Ramos (cell line): ENCODE measurements at regions not wholly inside any gene's neighbourhood (a gene's known extent, or its start where the extent isn't known, plus 50 kb on each side); places are given as distances from the start of the nearest gene placed in this dataset.
"Not testable (repeated sequence)": the region's sequence is repeated elsewhere in the genome, so short reads cannot be mapped to it uniquely, and the experiment has no call there.

Experiments
- in situ Hi-C: fragments of 300-500 bp; cut with MboI; formaldehyde crosslinking; loops from one replicate; pipeline ENCODE4 v1.14.3; 2022; ENCODE audit warnings: low sequenced_read_pairs; ENCODE audit not compliant: unreplicated experiment

- in situ Hi-C loops = no loop called here
Observed at GRCh38 chr17:54452666-54453348, 447.8 kb upstream of the TOM1L1 start.

DNA sequence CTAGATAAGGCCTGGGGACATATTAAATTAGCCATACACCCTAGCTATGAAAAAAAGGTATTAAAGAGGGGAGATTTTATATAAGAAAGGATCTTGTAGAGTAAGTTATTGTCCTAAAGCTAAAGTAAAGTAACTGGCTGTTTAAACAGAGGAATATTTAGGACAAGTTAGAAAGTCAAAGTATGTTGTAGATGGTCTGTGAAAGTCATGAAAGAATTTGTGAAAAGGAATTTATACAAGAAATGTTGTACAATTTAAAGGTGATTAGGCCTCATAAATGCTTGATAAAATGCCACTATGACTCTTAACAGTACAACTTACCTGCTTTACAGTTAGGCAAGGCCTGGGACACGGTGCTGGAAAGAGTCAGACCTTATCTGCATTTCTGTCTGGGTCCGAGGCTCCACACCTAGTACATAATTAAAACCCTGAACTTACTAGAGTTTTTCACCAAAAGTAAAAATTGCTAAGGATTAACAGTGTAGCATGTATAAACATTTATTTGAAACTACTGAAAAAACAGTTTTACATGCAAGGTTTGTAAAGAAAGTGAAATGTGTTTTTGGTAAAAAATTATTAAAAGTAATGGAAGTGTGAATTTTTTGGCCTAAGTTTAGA is 445.3 kb upstream of the TOM1L1 start:
- in situ Hi-C loops = no loop called here

- in situ Hi-C loops = not testable (repeated sequence)
Observed at GRCh38 chr17:54465443-54465842, 435.2 kb upstream of the TOM1L1 start.

- in situ Hi-C loops = no loop called here
Observed at GRCh38 chr17:54466875-54467274, 433.8 kb upstream of the TOM1L1 start.

DNA sequence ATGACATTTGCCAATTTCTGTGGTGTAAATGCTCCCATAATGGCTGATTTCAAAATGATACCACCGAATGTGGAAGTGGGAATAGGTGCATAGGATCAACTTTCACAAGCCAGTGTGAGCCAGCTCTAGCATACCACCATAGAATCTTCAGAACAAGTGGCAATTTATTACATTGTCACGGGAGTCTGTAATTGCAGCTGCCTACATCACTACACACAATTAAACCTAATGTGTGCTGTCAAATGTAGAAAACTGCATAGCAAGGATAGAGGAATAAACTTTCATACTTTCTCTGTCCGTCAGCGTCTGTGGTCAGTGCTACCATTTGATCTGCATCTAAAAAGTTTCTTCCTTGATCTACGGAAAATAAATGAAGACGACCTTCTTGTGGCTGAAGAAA is 417.8 kb upstream of the TOM1L1 start:
- in situ Hi-C loops = no loop called here

DNA sequence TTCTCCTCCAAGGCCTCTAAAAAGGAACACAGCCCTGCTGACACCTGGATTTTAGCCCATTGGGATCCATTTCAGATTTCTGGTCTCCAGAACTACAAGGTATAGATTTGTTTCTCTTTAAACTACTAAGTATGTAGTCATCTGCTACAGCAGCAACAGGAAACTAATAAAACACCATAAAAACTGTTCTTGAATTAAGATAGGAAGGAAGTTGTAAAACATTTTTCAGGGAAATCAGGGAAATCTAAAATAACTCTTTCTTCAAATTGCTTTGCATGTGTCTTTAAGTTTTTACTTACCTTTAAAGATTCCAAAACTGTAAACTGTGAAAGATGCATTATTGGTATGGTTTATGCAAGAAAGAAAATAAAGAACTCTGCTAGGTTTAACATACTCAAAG is 407.0 kb upstream of the TOM1L1 start:
- in situ Hi-C loops = no loop called here

- in situ Hi-C loops = no loop called here
Observed at GRCh38 chr17:54494721-54495715, 405.6 kb upstream of the TOM1L1 start.

DNA sequence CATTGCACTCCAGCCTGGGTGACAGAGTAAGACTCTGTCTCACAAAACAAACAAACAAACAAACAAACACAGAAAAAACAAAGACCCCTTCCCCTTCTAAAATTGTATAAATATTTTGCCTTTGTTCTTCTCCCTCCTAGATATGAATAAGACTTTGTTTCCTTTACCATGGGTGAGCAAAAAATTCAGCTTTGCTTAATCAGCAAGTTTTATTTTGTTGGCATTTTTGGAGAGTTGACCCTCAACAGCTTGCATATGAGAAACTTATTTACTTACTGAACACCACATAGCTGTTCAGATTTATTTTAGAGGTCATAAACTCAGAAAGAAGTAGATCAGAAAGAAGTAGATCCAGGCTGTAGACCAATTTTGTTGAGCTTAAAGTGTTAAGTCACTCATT is 395.2 kb upstream of the TOM1L1 start:
- in situ Hi-C loops = no loop called here

DNA sequence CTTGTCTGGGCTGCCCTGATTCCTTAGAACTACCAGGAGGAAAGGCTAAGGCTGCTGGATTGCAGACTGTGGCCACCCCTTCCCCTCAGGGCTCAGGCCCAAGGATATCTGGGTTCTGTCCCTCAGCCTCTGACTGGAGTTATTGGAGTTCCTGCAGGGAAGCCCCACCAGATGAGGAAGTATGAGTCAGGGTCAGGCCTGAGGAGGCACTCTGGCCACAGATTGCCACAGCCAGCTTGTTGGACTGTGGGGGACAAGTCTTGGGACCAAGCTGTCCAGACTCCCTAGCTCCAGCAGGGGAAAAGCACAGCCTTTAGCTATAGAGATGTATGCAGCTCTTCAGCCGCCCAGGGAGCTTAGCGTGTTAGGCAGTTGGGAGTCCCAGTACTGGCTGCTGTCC is 381.9 kb upstream of the TOM1L1 start:
- in situ Hi-C loops = no loop called here

GRCh38 chr17:54521137-54521536 is 379.5 kb upstream of the TOM1L1 start:
- in situ Hi-C loops = no loop called here

DNA sequence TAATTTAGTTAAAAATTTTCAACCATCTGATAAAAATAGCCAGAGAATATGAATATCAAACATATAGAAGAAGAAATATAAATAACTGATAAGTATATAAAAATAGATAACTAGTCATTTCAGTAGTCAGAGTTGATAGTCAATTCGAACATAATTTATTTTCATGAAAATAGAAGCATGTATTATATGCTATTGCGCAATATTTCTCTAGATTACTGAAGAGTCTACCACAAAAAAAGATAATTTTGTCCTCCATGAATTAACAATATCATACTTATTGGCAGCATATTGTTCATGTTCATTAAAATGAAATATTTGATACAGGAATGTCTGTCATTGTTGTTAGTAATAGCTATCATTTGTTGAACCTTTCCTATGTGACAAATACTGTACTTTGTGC is 376.2 kb upstream of the TOM1L1 start:
- in situ Hi-C loops = no loop called here

DNA sequence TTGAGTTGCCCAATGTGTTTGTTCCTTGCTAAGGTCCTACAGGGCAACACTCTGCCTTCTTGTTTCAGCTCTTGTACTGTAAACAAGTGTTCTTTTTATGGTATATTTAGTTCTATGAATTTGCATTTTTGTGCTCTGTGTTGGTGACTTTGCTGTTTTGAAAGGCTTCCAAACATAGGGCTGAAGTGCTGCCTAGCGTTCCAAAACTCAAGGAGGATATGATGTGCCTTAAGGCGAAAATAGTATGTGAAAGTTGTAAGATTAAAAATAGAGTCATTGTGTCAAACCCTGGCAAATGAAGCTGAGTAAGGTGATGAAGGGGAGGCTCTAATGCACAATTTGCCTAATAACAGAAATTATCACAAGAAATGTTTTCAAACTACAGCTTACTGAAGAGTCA is 372.7 kb upstream of the TOM1L1 start:
- in situ Hi-C loops = no loop called here

DNA sequence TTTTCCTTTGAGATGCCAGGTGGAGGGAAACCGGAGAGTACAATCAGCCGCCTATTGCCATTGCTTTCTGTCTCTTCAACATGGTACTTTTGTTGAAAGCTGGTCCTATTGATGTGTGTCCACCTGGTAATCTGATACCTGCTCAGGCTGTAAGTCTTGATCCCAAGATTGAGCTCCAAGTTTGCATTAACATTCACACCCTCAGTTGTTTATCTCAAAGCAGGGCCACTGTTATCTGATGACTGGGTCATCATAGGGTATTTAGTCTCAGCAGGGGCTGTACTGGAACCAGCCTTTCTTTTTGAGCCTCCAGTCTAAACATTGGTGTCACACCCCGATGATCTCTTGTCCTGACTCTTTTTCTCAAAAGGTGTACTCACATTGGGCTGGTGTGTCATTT is 370.3 kb upstream of the TOM1L1 start:
- in situ Hi-C loops = no loop called here

DNA sequence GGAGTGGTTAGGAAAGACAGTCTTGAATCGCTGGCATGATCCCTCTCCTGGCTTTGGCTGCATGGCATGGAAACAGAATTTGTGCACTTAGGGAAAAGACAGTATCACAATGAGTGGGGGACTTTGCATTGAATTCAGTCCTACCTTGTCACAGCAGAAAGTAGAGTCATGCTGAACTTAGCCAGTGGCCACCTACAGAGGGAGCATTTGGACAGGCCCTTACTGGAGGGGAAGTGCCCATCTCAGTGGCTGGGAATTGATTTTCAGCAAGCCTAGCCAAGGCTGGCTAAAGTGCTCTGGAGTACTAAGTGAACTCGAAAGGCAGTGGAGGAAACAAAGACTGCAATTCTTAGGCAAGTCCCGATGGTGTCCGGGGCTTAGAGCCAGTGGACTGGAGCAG is 364.3 kb upstream of the TOM1L1 start:
- in situ Hi-C loops = no loop called here

DNA sequence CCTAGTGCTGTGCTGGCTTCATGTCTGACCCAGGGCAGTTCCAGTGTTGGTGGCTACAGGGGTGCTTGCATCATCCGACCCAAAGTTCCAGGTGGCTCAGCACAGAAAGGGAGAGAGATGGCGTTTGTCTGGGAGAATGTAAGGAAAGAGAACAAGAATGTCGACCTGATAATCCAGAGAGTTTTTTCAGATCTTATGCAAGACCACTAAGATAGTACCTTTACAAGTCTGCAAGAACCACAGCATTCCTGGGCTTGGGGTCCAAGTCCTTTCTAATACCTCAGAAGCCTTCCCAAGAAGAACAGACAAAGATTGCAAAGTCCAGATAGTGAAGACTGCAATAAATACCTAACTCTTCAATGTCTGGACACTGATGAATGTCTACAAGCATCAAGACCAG is 363.0 kb upstream of the TOM1L1 start:
- in situ Hi-C loops = no loop called here

DNA sequence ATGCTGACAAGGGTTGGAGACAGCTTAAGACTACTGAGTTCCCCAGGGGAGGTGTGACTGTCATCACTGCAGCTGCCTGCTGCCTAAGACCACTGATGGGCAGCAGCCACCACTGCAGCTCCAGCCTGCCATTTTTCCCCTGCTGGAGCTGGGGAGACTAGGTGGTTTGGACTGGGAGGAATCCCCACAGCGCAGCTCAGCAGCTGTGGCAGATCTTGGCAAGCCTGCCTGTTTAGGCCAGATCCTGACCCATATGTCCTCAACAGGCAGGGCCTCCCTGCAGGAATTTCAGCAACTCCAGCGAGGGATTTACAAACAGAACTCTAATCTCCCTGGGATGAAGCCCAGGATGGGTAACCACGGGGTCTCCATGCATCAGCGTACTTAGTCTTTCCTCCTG is 356.4 kb upstream of the TOM1L1 start:
- in situ Hi-C loops = no loop called here

DNA sequence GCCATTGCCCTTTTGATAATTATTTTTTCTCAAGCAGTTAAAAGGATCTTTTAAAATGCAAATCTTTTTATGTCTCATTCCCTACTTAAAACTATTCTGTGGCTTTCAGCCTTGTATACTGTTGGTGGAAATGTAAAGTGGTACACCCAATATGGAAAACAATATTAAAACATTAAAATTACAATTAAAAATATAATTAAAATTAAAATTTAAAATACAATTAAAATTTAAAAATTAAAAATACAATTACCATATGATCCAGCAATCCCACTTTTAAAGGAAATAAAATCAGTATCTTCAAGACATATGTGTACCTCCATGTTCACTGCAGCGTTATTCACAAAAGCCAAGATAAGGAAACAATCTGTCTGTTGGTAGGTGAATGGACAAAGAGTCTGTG is 340.8 kb upstream of the TOM1L1 start:
- in situ Hi-C loops = no loop called here

- in situ Hi-C loops = no loop called here
Observed at GRCh38 chr17:54608634-54609155, 292.0 kb upstream of the TOM1L1 start.

- in situ Hi-C loops = no loop called here
Observed at GRCh38 chr17:54620399-54620978, 280.2 kb upstream of the TOM1L1 start.

DNA sequence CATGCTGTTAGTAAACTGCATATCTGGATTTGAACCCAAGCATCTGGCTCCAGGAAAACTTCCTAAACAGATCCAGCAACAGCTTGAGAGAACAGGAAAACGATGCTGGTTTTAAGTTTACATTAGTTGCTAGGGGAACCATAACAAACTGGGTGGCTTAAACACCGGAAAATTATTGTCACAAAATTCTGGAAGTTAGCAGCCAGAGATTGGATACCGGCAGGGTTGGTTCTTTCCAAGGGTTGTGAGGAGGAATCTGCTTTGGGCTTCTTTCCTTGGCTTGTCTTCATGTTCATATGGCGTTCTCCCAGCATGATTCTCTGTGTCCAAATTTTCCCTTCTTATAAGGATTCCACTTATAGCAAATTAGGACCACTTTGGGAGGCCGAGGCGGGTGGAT is 276.9 kb upstream of the TOM1L1 start:
- in situ Hi-C loops = no loop called here
